ENCODE measurements at regions not wholly inside any gene's neighbourhood (a gene's known extent, or its start where the extent isn't known, plus 50 kb on each side); places are given as distances from the start of the nearest gene placed in this dataset.
A peak's percentile ranks its signal among the peaks of the same experiment; 100 is the strongest.
"Not testable (repeated sequence)": the region's sequence is repeated elsewhere in the genome, so short reads cannot be mapped to it uniquely, and the experiment has no call there.

GRCh38 chr6:119758385-119758784, 408.8 kb upstream of the MAN1A1 start:
- Histone ChIP-seq H3K27ac (no peak overlapping the region), H3K36me3 (no peaks in the 10 kb centered on the region), H3K4me3 (no peak overlapping the region), H3K27me3 (ENCODE audit: low read depth) (no peaks in the 10 kb centered on the region), H3K4me1 (no peaks in the 10 kb centered on the region), H3K9me3 (no peaks in the 10 kb centered on the region)
- peak in 1 of 2 donors; percentile 45 for ATAC-seq
- intact Hi-C loops (cut with DNase I) = no loop called here
- DNase-seq = no peak
- no peak for TF ChIP-seq CTCF (IDR thresholded peaks at IDR 0.05)

GRCh38 chr6:119757467-119757866, 407.9 kb upstream of the MAN1A1 start:
- Histone ChIP-seq H3K9me3 (no peaks in the 10 kb centered on the region), H3K27me3 (ENCODE audit: low read depth) (no peaks in the 10 kb centered on the region), H3K4me3 (no peak overlapping the region), H3K4me1 (no peaks in the 10 kb centered on the region), H3K27ac (no peak overlapping the region), H3K36me3 (no peaks in the 10 kb centered on the region)
- intact Hi-C loops (cut with DNase I) = no loop called here
- ATAC-seq (no peak), DNase-seq (no peak)
- no peak for TF ChIP-seq CTCF (IDR thresholded peaks at IDR 0.05)

- Histone ChIP-seq H3K27me3 (ENCODE audit: low read depth) (no peaks in the 10 kb centered on the region), H3K27ac (no peak overlapping the region), H3K4me1 (no peaks in the 10 kb centered on the region), H3K4me3 (no peak overlapping the region), H3K9me3 (no peaks in the 10 kb centered on the region), H3K36me3 (no peaks in the 10 kb centered on the region)
- DNase-seq (no peak), ATAC-seq (no peak)
- intact Hi-C loops (cut with DNase I) = no loop called here
- TF ChIP-seq CTCF (IDR thresholded peaks at IDR 0.05) = no peak
Observed at GRCh38 chr6:119749335-119749734, 399.8 kb upstream of the MAN1A1 start.

- H3K4me1 ChIP-seq; H3K9me3 ChIP-seq; DNase-seq; H3K36me3 ChIP-seq; ATAC-seq; H3K27me3 ChIP-seq (ENCODE audit: low read depth); H3K4me3 ChIP-seq; intact Hi-C loops (cut with DNase I); H3K27ac ChIP-seq: not testable (repeated sequence)
Observed at GRCh38 chr6:119748535-119748934, 399.0 kb upstream of the MAN1A1 start.

GRCh38 chr6:119742188-119742803, 392.7 kb upstream of the MAN1A1 start:
- intact Hi-C loops (cut with DNase I) = no loop called here
- TF ChIP-seq CTCF (IDR thresholded peaks at IDR 0.05) = peak; percentile 77
- peak; percentile 74 for DNase-seq
- Histone ChIP-seq H3K27me3 (ENCODE audit: low read depth) (no peaks in the 10 kb centered on the region), H3K9me3 (no peaks in the 10 kb centered on the region), H3K4me3 (no peak overlapping the region), H3K27ac (no peak overlapping the region), H3K4me1 (no peaks in the 10 kb centered on the region), H3K36me3 (no peaks in the 10 kb centered on the region)
- ATAC-seq = peak; percentile 71 to 78

GRCh38 chr6:119739769-119740168, 390.2 kb upstream of the MAN1A1 start:
- Histone ChIP-seq H3K9me3 (no peaks in the 10 kb centered on the region), H3K27me3 (ENCODE audit: low read depth) (no peaks in the 10 kb centered on the region), H3K4me1 (no peaks in the 10 kb centered on the region), H3K4me3 (no peak overlapping the region), H3K27ac (no peak overlapping the region), H3K36me3 (no peaks in the 10 kb centered on the region)
- TF ChIP-seq CTCF (IDR thresholded peaks at IDR 0.05) = no peak
- ATAC-seq = no peak
- intact Hi-C loops (cut with DNase I) = no loop called here
- no peak for DNase-seq

Data from lower lobe of right lung (tissue), 2 donors.